HEK293T (cell line): ENCODE measurements at regions not wholly inside any gene's neighbourhood (a gene's known extent, or its start where the extent isn't known, plus 50 kb on each side); places are given as distances from the start of the nearest gene placed in this dataset.

ENCODE experiments used
- ARNT ChIP-seq: fragments of 450-650 bp; IDR thresholded peaks from 2 replicates; pipeline ENCODE4 v1.6.1; 2017; ENCODE audit warnings: mild to moderate bottlenecking
- BHLHE40 ChIP-seq: fragments of 450-650 bp; IDR thresholded peaks from 2 replicates; pipeline ENCODE4 v1.6.1; 2016; ENCODE audit warnings: mild to moderate bottlenecking, moderate library complexity, borderline replicate concordance
- ELF4 ChIP-seq: fragments of 450-650 bp; IDR thresholded peaks from 2 replicates; pipeline ENCODE4 v1.6.1; 2017; ENCODE audit warnings: antibody characterized with exemption
- FOXM1 ChIP-seq: fragments of 450-650 bp; IDR thresholded peaks from 2 replicates; pipeline ENCODE4 v1.6.1; 2017; ENCODE audit warnings: mild to moderate bottlenecking, borderline replicate concordance
- SP1 ChIP-seq: fragments of 450-650 bp; IDR thresholded peaks from 2 replicates; pipeline ENCODE4 v1.6.1; 2017
- SUZ12 ChIP-seq: fragments of 450-650 bp; IDR thresholded peaks from 2 replicates; pipeline ENCODE4 v1.6.1; 2016; ENCODE audit warnings: mild to moderate bottlenecking
- TF ChIP-seq, protein P1 (sequence below): fragments of 450-650 bp; IDR thresholded peaks from 2 replicates; pipeline ENCODE4 v1.6.1; 2016

DNA sequence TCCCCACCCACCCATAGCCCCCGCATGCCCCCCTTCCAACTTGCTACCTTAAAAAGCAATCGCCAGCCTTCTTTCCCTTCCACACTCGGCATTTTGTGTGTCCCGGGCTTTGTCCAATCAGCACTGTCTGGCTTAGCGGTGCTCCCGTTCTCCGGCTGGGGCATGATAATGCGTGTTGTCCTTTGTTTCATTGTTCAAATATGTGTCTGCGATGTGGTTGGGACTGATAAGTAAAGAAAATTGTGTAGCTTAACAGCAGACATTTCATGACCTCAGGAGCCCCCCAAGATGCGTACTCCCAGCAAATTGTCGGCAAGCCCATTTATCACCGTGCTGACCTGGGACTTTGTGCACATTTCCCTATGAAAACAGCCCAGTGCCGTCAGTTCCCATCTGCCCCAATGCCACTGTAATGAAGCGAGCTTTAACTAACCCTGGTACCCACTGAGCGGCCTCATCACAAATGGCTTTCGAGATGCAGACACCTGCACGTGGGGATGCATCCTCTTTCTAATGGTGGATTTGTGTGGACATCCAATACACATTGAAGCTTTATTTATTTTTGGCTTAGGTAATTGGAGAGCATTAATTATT lies 167.0 kb upstream of the E2F8 start:
- TF ChIP-seq SUZ12: no peak
- no peak for TF ChIP-seq BHLHE40
- TF ChIP-seq ARNT: no peak
- TF ChIP-seq SP1: no peak
- no peak for TF ChIP-seq ELF4
- TF ChIP-seq FOXM1: no peak
- TF ChIP-seq, protein P1, sequence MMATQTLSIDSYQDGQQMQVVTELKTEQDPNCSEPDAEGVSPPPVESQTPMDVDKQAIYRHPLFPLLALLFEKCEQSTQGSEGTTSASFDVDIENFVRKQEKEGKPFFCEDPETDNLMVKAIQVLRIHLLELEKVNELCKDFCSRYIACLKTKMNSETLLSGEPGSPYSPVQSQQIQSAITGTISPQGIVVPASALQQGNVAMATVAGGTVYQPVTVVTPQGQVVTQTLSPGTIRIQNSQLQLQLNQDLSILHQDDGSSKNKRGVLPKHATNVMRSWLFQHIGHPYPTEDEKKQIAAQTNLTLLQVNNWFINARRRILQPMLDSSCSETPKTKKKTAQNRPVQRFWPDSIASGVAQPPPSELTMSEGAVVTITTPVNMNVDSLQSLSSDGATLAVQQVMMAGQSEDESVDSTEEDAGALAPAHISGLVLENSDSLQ: no peak
